IMR-90 (cell line): ENCODE measurements at regions not wholly inside any gene's neighbourhood (a gene's known extent, or its start where the extent isn't known, plus 50 kb on each side); places are given as distances from the start of the nearest gene placed in this dataset.

Source experiments
- CTCF ChIP-seq: conservative IDR thresholded peaks from 2 replicates; pipeline ENCODE4 v1.5.1; 2012; ENCODE audit warnings: mild to moderate bottlenecking, low read depth, low read length, improper control_type of control experiment
- MXI1 ChIP-seq: IDR thresholded peaks from 2 replicates; pipeline ENCODE4 v1.6.1; 2012; ENCODE audit warnings: low read depth, mild to moderate bottlenecking, low read length, moderate library complexity, borderline replicate concordance
- POLR2A ChIP-seq: IDR thresholded peaks from 2 replicates; pipeline ENCODE4 v1.6.1; 2012; ENCODE audit warnings: mild to moderate bottlenecking, low read depth, low read length
- SMC3 ChIP-seq: fragments of 150-350 bp; IDR thresholded peaks from 2 replicates; pipeline ENCODE4 v1.6.1; 2016; ENCODE audit warnings: low read depth, mild to moderate bottlenecking, antibody characterized with exemption, low read length, moderate library complexity

DNA sequence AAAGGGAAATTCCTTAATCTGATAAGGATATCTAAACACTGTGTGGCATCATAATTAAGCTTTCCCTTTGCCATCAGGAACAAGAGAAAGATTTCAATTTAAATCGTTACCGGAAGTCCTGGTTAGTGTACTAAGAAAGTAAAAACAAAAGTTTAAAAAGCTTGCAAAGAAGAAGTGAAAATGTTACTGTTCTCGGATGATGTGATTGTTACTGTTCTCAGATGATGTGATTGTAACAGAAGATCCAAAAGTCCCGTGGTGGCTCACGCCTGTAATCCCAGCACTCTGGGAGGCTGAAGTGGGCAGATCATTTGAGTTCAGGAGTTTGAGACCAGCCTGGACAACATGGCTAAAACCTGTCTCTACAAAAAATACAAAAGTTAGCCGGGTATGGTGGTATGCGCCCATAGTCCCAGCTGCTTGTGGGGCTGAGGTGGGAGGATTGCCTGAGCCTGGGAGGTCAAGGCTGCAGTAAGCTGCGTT is 62.5 kb downstream of the RGS12 start:
- TF ChIP-seq CTCF: no peak
- no peak for TF ChIP-seq MXI1
- no peak for TF ChIP-seq POLR2A
- no peak for TF ChIP-seq SMC3
